Mesendoderm (in vitro differentiated cells): ENCODE measurements at regions not wholly inside any gene's neighbourhood (a gene's known extent, or its start where the extent isn't known, plus 50 kb on each side); places are given as distances from the start of the nearest gene placed in this dataset.

Experiments
- DNase-seq: peaks from one replicate; pipeline ENCODE4 v3.0.0; 2013
- H2AK5ac ChIP-seq: 2 replicates; pipeline ENCODE4 v1.6.1; 2013; ENCODE audit warnings: low read length, inconsistent platforms
- H2BK120ac ChIP-seq: 2 replicates; pipeline ENCODE4 v1.6.1; 2013; ENCODE audit warnings: low read depth, mild to moderate bottlenecking, low read length, moderate library complexity, mixed read lengths
- H2BK15ac ChIP-seq: replicated peaks from 2 replicates; pipeline ENCODE4 v1.6.1; 2013; ENCODE audit warnings: low read depth, mild to moderate bottlenecking, moderate library complexity
- H2BK5ac ChIP-seq: 2 replicates; pipeline ENCODE4 v1.6.1; 2013; ENCODE audit warnings: low read length, inconsistent platforms
- H3K18ac ChIP-seq: 2 replicates; pipeline ENCODE4 v1.6.1; 2013; ENCODE audit warnings: mild to moderate bottlenecking, low read length, mixed read lengths
- H3K23ac ChIP-seq: one replicate; pipeline ENCODE4 v1.6.1; 2013; ENCODE audit warnings: low read length
- H3K27ac ChIP-seq: 2 replicates; pipeline ENCODE4 v1.5.1; 2013; ENCODE audit warnings: low read depth, mild to moderate bottlenecking, inconsistent platforms, low read length, moderate library complexity
- H3K27me3 ChIP-seq: 2 replicates; pipeline ENCODE4 v1.6.1; 2013; ENCODE audit warnings: low read length, control low read depth, mild to moderate bottlenecking, inconsistent platforms; ENCODE audit not compliant: insufficient read depth, poor library complexity
- H3K36me3 ChIP-seq: 2 replicates; pipeline ENCODE4 v1.6.1; 2013; ENCODE audit warnings: low read length, inconsistent platforms; ENCODE audit not compliant: control insufficient read depth, insufficient read depth
- H3K4ac ChIP-seq: one replicate; pipeline ENCODE4 v1.6.1; 2013; ENCODE audit warnings: low read depth, mild to moderate bottlenecking, low read length, moderate library complexity
- H3K4me1 ChIP-seq: 2 replicates; pipeline ENCODE4 v1.6.1; 2013; ENCODE audit warnings: low read depth, low read length, inconsistent platforms; ENCODE audit not compliant: control insufficient read depth
- H3K4me2 ChIP-seq: 2 replicates; pipeline ENCODE4 v1.6.1; 2013; ENCODE audit warnings: low read length
- H3K4me3 ChIP-seq: 2 replicates; pipeline ENCODE4 v1.5.1; 2013; ENCODE audit warnings: mild to moderate bottlenecking, low read length
- H3K56ac ChIP-seq: one replicate; pipeline ENCODE4 v1.6.1; 2013; ENCODE audit warnings: low read length
- H3K79me1 ChIP-seq: 2 replicates; pipeline ENCODE4 v1.6.1; 2013; ENCODE audit warnings: low read length, inconsistent platforms
- H3K79me2 ChIP-seq: 2 replicates; pipeline ENCODE4 v1.6.1; 2013; ENCODE audit warnings: mild to moderate bottlenecking, low read length; ENCODE audit not compliant: control insufficient read depth, insufficient read depth
- H3K9ac ChIP-seq: 2 replicates; pipeline ENCODE4 v1.6.1; 2013; ENCODE audit warnings: low read length, inconsistent platforms
- H4K5ac ChIP-seq: one replicate; pipeline ENCODE4 v1.6.1; 2013; ENCODE audit warnings: low read length
- H4K8ac ChIP-seq: one replicate; pipeline ENCODE4 v1.6.1; 2013; ENCODE audit warnings: low read depth, mild to moderate bottlenecking, control low read depth, low read length, moderate library complexity
- WGBS: extraction: QIAGEN DNeasy Blood & Tissue Kit; methylation state at CpG from one replicate; pipeline ENCODE4 v1.1.7; 2013; ENCODE audit warnings: low lambda C conversion rate, missing lambda C conversion rate; ENCODE audit not compliant: insufficient coverage; ENCODE audit errors: extremely low coverage; 5-methylcytosine and 5-hydroxymethylcytosine counted together

- no peak overlapping the region for H2BK5ac ChIP-seq
- no peak overlapping the region for H3K56ac ChIP-seq
- no peaks in the 10 kb centered on the region for H3K79me1 ChIP-seq
- H3K27ac ChIP-seq = no peak overlapping the region
- no peak overlapping the region for H3K4me3 ChIP-seq
- no peak overlapping the region for H4K5ac ChIP-seq
- H3K4me1 ChIP-seq = no peaks in the 10 kb centered on the region
- DNase-seq = no peak
- no peak overlapping the region for H3K18ac ChIP-seq
- H2BK15ac ChIP-seq = no peak overlapping the region
- no peak overlapping the region for H3K23ac ChIP-seq
- no peak overlapping the region for H3K4me2 ChIP-seq
- H3K4ac ChIP-seq = no peak overlapping the region
- no peaks in the 10 kb centered on the region for H3K36me3 ChIP-seq
- no CpG with 5 or more reads among the region's 2 CpGs for WGBS
- H3K27me3 ChIP-seq = no peaks in the 10 kb centered on the region
- H2BK120ac ChIP-seq = no peak overlapping the region
- no peaks in the 10 kb centered on the region for H3K79me2 ChIP-seq
- H4K8ac ChIP-seq = no peak overlapping the region
- no peak overlapping the region for H2AK5ac ChIP-seq
- no peak overlapping the region for H3K9ac ChIP-seq
These were observed 245.8 kb downstream of the TMX3 start for GRCh38 chr18:68469049-68469625.

- Histone ChIP-seq H3K56ac (no peak overlapping the region), H2AK5ac (no peak overlapping the region), H3K79me2 (no peaks in the 10 kb centered on the region), H3K4me1 (no peaks in the 10 kb centered on the region), H4K5ac (no peak overlapping the region), H2BK5ac (no peak overlapping the region), H3K36me3 (no peaks in the 10 kb centered on the region), H3K27ac (no peak overlapping the region), H3K4me2 (no peak overlapping the region), H2BK120ac (no peak overlapping the region), H3K18ac (no peak overlapping the region), H3K79me1 (no peaks in the 10 kb centered on the region), H3K23ac (no peak overlapping the region), H2BK15ac (no peak overlapping the region), H3K27me3 (no peaks in the 10 kb centered on the region), H3K4me3 (no peak overlapping the region), H3K9ac (no peak overlapping the region), H4K8ac (no peak overlapping the region), H3K4ac (no peak overlapping the region)
- DNase-seq = no peak
- WGBS = no CpG with 5 or more reads among the region's 4 CpGs
These were observed 247.0 kb downstream of the TMX3 start for GRCh38 chr18:68467957-68468356.

- Histone ChIP-seq H3K36me3 (no peaks in the 10 kb centered on the region), H3K4me3 (no peak overlapping the region), H3K27me3 (no peaks in the 10 kb centered on the region), H4K8ac (no peak overlapping the region), H3K4ac (no peak overlapping the region), H2AK5ac (no peak overlapping the region), H2BK15ac (no peak overlapping the region), H2BK120ac (no peak overlapping the region), H3K4me2 (no peak overlapping the region), H3K23ac (no peak overlapping the region), H3K18ac (no peak overlapping the region), H3K4me1 (no peaks in the 10 kb centered on the region), H3K79me2 (no peaks in the 10 kb centered on the region), H3K56ac (no peak overlapping the region), H3K9ac (no peak overlapping the region), H3K79me1 (no peaks in the 10 kb centered on the region), H3K27ac (no peak overlapping the region), H2BK5ac (no peak overlapping the region), H4K5ac (no peak overlapping the region)
- WGBS = no CpG with 5 or more reads among the region's 2 CpGs
- no peak for DNase-seq
These were observed 247.6 kb downstream of the TMX3 start for GRCh38 chr18:68467329-68467728.

- no peaks in the 10 kb centered on the region for H3K79me2 ChIP-seq
These were observed 248.2 kb downstream of the TMX3 start for GRCh38 chr18:68466672-68467071.

GRCh38 chr18:68462766-68463165 lies 252.1 kb downstream of the TMX3 start:
- Histone ChIP-seq H3K9ac (no peak overlapping the region), H2AK5ac (no peak overlapping the region), H3K4me3 (no peak overlapping the region), H2BK5ac (no peak overlapping the region), H4K5ac (no peak overlapping the region), H3K27me3 (no peaks in the 10 kb centered on the region), H3K23ac (no peak overlapping the region), H3K79me1 (no peaks in the 10 kb centered on the region), H3K4me2 (no peak overlapping the region), H2BK120ac (no peak overlapping the region), H3K36me3 (no peaks in the 10 kb centered on the region), H3K27ac (no peak overlapping the region), H3K79me2 (no peaks in the 10 kb centered on the region), H3K4me1 (no peaks in the 10 kb centered on the region), H3K56ac (no peak overlapping the region), H2BK15ac (no peak overlapping the region), H3K4ac (no peak overlapping the region), H3K18ac (no peak overlapping the region), H4K8ac (no peak overlapping the region)
- WGBS = no CpG with 5 or more reads among the region's 1 CpG
- DNase-seq = no peak

More at GRCh38 chr18:68466672-68467071, 248.2 kb downstream of the TMX3 start:
- Histone ChIP-seq H3K4me3 (no peak overlapping the region), H4K5ac (no peak overlapping the region), H3K9ac (no peak overlapping the region), H2BK120ac (no peak overlapping the region), H3K18ac (no peak overlapping the region), H3K4ac (no peak overlapping the region), H3K36me3 (no peaks in the 10 kb centered on the region), H3K56ac (no peak overlapping the region), H4K8ac (no peak overlapping the region), H3K79me1 (no peaks in the 10 kb centered on the region), H2BK15ac (no peak overlapping the region), H3K4me2 (no peak overlapping the region), H3K27ac (no peak overlapping the region), H3K23ac (no peak overlapping the region), H2BK5ac (no peak overlapping the region), H3K27me3 (no peaks in the 10 kb centered on the region), H2AK5ac (no peak overlapping the region), H3K4me1 (no peaks in the 10 kb centered on the region)
- no peak for DNase-seq
- no CpG with 5 or more reads among the region's 1 CpG for WGBS

GRCh38 chr18:68462148-68462547 lies 252.8 kb downstream of the TMX3 start:
- Histone ChIP-seq H2BK120ac (no peak overlapping the region), H3K79me2 (no peaks in the 10 kb centered on the region), H3K27ac (no peak overlapping the region), H4K8ac (no peak overlapping the region), H3K79me1 (no peaks in the 10 kb centered on the region), H3K4me3 (no peak overlapping the region), H2AK5ac (no peak overlapping the region), H4K5ac (no peak overlapping the region), H3K4me2 (no peak overlapping the region), H3K27me3 (no peaks in the 10 kb centered on the region), H2BK15ac (no peak overlapping the region), H3K4ac (no peak overlapping the region), H3K36me3 (no peaks in the 10 kb centered on the region), H3K18ac (no peak overlapping the region), H3K56ac (no peak overlapping the region), H2BK5ac (no peak overlapping the region), H3K9ac (no peak overlapping the region), H3K23ac (no peak overlapping the region), H3K4me1 (no peaks in the 10 kb centered on the region)
- no peak for DNase-seq
- WGBS = no CpG with 5 or more reads among the region's 1 CpG
